ENCODE measurements at regions not wholly inside any gene's neighbourhood (a gene's known extent, or its start where the extent isn't known, plus 50 kb on each side); places are given as distances from the start of the nearest gene placed in this dataset.

DNA sequence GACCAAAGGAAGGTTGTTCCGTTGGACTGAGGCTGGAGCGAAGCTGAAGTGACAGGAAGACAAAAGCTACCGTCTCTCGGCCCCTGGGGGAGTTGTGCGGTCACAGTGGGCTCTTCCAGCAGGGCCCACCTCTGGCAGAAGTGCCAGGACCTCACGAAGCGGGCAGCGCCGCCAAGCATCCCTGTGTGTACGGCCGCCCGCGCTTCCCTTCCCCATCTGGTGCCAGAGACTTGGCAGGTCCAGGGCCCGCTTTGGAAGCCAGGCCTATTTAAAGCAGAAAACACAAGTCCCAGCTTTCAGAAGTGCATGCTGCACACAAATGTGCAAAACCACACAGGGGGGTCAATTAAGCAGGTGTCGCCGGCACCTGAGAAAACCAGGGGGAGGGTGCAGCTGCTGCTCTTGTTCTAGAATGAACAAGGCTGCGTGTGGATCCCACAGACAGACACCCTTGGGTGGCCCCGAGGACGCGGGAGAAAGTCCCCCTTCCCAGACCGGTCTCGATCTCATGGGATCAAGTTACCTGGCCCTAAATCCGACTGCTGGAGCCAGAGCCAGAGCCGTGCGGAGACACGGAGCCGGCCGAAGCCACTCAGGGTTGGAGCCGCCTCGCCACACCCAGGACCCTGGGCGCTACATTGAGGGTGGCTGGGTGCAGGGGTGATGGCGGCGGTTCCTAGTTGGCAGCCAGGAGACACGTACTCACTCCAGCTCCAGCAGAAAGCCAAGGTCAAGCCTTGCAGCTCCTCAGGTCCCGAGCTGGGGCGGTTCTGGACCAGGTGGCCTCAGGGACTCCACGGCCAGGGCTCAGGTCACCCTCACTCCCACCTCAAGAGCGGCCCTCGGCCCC is 51.8 kb upstream of the PPP2R2D start:
- TF ChIP-seq, protein P1, sequence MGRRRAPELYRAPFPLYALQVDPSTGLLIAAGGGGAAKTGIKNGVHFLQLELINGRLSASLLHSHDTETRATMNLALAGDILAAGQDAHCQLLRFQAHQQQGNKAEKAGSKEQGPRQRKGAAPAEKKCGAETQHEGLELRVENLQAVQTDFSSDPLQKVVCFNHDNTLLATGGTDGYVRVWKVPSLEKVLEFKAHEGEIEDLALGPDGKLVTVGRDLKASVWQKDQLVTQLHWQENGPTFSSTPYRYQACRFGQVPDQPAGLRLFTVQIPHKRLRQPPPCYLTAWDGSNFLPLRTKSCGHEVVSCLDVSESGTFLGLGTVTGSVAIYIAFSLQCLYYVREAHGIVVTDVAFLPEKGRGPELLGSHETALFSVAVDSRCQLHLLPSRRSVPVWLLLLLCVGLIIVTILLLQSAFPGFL (CRISPR knock-in tag; IDR thresholded peaks at IDR 0.05): no peak
- no peak for TF ChIP-seq FOSL2 (CRISPR knock-in tag; IDR thresholded peaks at IDR 0.05)
- TF ChIP-seq ZBTB3 (CRISPR knock-in tag; IDR thresholded peaks at IDR 0.05; ENCODE audit: borderline replicate concordance, low read depth): no peak
- TF ChIP-seq ZNF12 (CRISPR knock-in tag; IDR thresholded peaks at IDR 0.05): no peak
- TF ChIP-seq HNRNPK (IDR thresholded peaks at IDR 0.05; ENCODE audit: low read depth, low read length, poor library complexity, severe bottlenecking): no peak
- CTCF ChIA-PET (ENCODE audit: low intra/inter-chr PET ratio, low total read pairs): no interaction called here
- no peak overlapping the region for H3K4me2 ChIP-seq (ENCODE audit: low read depth, low read length)
- no peaks in the 10 kb centered on the region for H4K20me1 ChIP-seq (ENCODE audit: insufficient read depth, low read length)
- FAIRE-seq (no peak), ATAC-seq (no peak), DNase-seq (ENCODE audit: low spot score) (no peak)
- no peak overlapping the region for H3K27ac ChIP-seq (ENCODE audit: extremely low read length, insufficient read depth, low read length)
- 34% methylated on average over 13 of the region's 39 CpGs for WGBS (ENCODE audit: low lambda C conversion rate)
- POLR2A ChIA-PET: no interaction called here
- no peaks in the 10 kb centered on the region for H3K36me3 ChIP-seq (replicated peaks in 1 of 2; ENCODE audit: control insufficient read depth in 1 of 2, insufficient read depth in 2 of 2, low read length in 2 of 2)
- H3K9me3 ChIP-seq (ENCODE audit: low read length): no peaks in the 10 kb centered on the region
- in situ Hi-C loops (cut with HindIII; ENCODE audit: extremely low pct_ligation_motif_present, low pct_unique_long_range_greater_than_20kb): no loop called here
- H3K9ac ChIP-seq (ENCODE audit: insufficient read depth, low read depth, low read length): no peak overlapping the region
- H3K79me2 ChIP-seq (ENCODE audit: insufficient read depth, low read length): no peaks in the 10 kb centered on the region
- H3K27me3 ChIP-seq (ENCODE audit: control insufficient read depth in 1 of 2, insufficient read depth in 2 of 2, low read length in 2 of 2): peaks cover 5 to 55% of the 10 kb centered on the region in 2 experiments; a peak in 4 of 5 replicates
- no peaks in the 10 kb centered on the region for H3K4me1 ChIP-seq (ENCODE audit: insufficient read depth, low read length)
- intact Hi-C loops (cut with micrococcal nuclease; ENCODE audit: unreplicated experiment): no loop called here
- no peak overlapping the region for H3K4me3 ChIP-seq (replicated peaks in 1 of 3; ENCODE audit: insufficient read depth in 1 of 3, low read depth in 2 of 3, low read length in 3 of 3)
- no peak overlapping the region for H2AFZ ChIP-seq (ENCODE audit: low read length)
- BruUV-seq (replicated peaks): no TSS peak
